Motor neuron (in vitro differentiated cells): ENCODE measurements at regions not wholly inside any gene's neighbourhood (a gene's known extent, or its start where the extent isn't known, plus 50 kb on each side); places are given as distances from the start of the nearest gene placed in this dataset.

ENCODE experiments used
- ATAC-seq, 8 experiments: fragments of 200-7000 bp; cut with Tn5 transposase; replicated peaks in 6 of 8; 2 replicates each; pipeline ENCODE4 v1.8.0; 2021; ENCODE audit warnings: mild to moderate bottlenecking in 8 of 8, moderate library complexity in 8 of 8
- H3K27ac ChIP-seq, 2 donors: fragments of 250-450 bp; sonication (Bioruptor Pico); 2 replicates each; pipeline ENCODE4 v1.9.0; 2021; ENCODE audit warnings: antibody characterized with exemption in 2 of 2, mild to moderate bottlenecking in 2 of 2, moderate library complexity in 1 of 2
- H3K4me1 ChIP-seq, 2 donors: fragments of 250-450 bp; sonication (Bioruptor Pico); replicated peaks in 1 of 2; 2 replicates each; pipeline ENCODE4 v1.6.1; 2021; ENCODE audit warnings: antibody characterized with exemption in 2 of 2, mild to moderate bottlenecking in 2 of 2, moderate library complexity in 1 of 2
- H3K4me3 ChIP-seq, 5 donors: fragments of 250-450 bp; sonication (Bioruptor Pico); 2 replicates each; pipeline ENCODE4 v1.9.0; 2021; ENCODE audit warnings: antibody characterized with exemption in 5 of 5, mild to moderate bottlenecking in 5 of 5, moderate library complexity in 4 of 5
- WGBS, 10 experiments: fragments of 450-650 bp; shearing (Covaris generic); methylation state at CpG; one replicate each; pipeline ENCODE4 v1.0.0; 2022; 5-methylcytosine and 5-hydroxymethylcytosine counted together
- in situ Hi-C, 9 experiments: fragments of 400-800 bp; cut with MboI; loops; one replicate each; pipeline ENCODE4 v1.15.0; 2021; ENCODE audit warnings: low sequenced_read_pairs in 9 of 9, low pct_unique_long_range_greater_than_20kb in 2 of 9; ENCODE audit not compliant: unreplicated experiment in 9 of 9

GRCh38 chr15:68482246-68482645, 50.3 kb upstream of the ITGA11 start:
- Histone ChIP-seq H3K27ac (no peak overlapping the region), H3K4me3 (no peak overlapping the region), H3K4me1 (peaks cover 0 to 15% of the 10 kb centered on the region in 2 donors)
- in situ Hi-C loops = no loop called here
- 16 to 87% (median 63%) methylated on average over 1 to 4 of the region's 4 CpGs; no CpG with 5 or more reads in 2 of the 10 experiments for WGBS, 10 experiments
- ATAC-seq = no peak

GRCh38 chr15:68483165-68483564, 51.2 kb upstream of the ITGA11 start:
- in situ Hi-C loops = no loop called here
- WGBS, 10 experiments = 0 to 100% (median 68%) methylated on average over 2 to 3 of the region's 3 CpGs; no CpG with 5 or more reads in 3 of the 10 experiments
- no peak for ATAC-seq
- Histone ChIP-seq H3K4me1 (peaks cover 0 to 16% of the 10 kb centered on the region in 2 donors), H3K4me3 (no peak overlapping the region), H3K27ac (no peak overlapping the region)

GRCh38 chr15:68484220-68484619, 52.3 kb upstream of the ITGA11 start:
- in situ Hi-C loops = no loop called here
- no peak for ATAC-seq
- H3K27ac ChIP-seq = no peak overlapping the region
- H3K4me1 ChIP-seq = peaks cover 0 to 16% of the 10 kb centered on the region in 2 donors
- no peak overlapping the region for H3K4me3 ChIP-seq

- in situ Hi-C loops = no loop called here
- ATAC-seq = peak in 6 of 8 experiments; percentile 21 to 57 (median 34)
- H3K27ac ChIP-seq = no peak overlapping the region
- WGBS, 10 experiments = 0 to 100% (median 65%) methylated on average over 1 to 7 of the region's 14 CpGs; no CpG with 5 or more reads in 2 of the 10 experiments
- H3K4me1 ChIP-seq = peaks cover 0 to 16% of the 10 kb centered on the region in 2 donors
- H3K4me3 ChIP-seq = no peak overlapping the region
These were observed 52.9 kb upstream of the ITGA11 start for GRCh38 chr15:68484696-68485400.

GRCh38 chr15:68485721-68486360, 53.9 kb upstream of the ITGA11 start:
- no peak overlapping the region for H3K27ac ChIP-seq
- in situ Hi-C loops = no loop called here
- no peak overlapping the region for H3K4me3 ChIP-seq
- 0 to 100% (median 83%) methylated on average over 1 to 5 of the region's 6 CpGs; no CpG with 5 or more reads in 4 of the 10 experiments for WGBS, 10 experiments
- H3K4me1 ChIP-seq = peaks cover 0 to 16% of the 10 kb centered on the region in 2 donors
- ATAC-seq = no peak

GRCh38 chr15:68487087-68487843, 55.3 kb upstream of the ITGA11 start:
- Histone ChIP-seq H3K4me3 (no peak overlapping the region), H3K27ac (no peak overlapping the region), H3K4me1 (peaks cover 0 to 16% of the 10 kb centered on the region in 2 donors)
- 0 to 100% (median 35%) methylated on average over 1 to 5 of the region's 5 CpGs; no CpG with 5 or more reads in 4 of the 10 experiments for WGBS, 10 experiments
- in situ Hi-C loops = no loop called here
- ATAC-seq = peak in 7 of 8 experiments; percentile 19 to 83 (median 72)

- ATAC-seq = no peak
- in situ Hi-C loops = no loop called here
- no peak overlapping the region for H3K4me3 ChIP-seq
- WGBS, 10 experiments = 40 to 83% (median 72%) methylated on average over 1 to 5 of the region's 5 CpGs; no CpG with 5 or more reads in 4 of the 10 experiments
- H3K27ac ChIP-seq = no peak overlapping the region
- H3K4me1 ChIP-seq = peaks cover 0 to 16% of the 10 kb centered on the region in 2 donors
These were observed 56.3 kb upstream of the ITGA11 start for GRCh38 chr15:68488290-68488689.

- WGBS, 10 experiments = 78 to 100% (median 85%) methylated on average over 1 to 5 of the region's 5 CpGs; no CpG with 5 or more reads in 3 of the 10 experiments
These were observed 57.0 kb upstream of the ITGA11 start for GRCh38 chr15:68488966-68489365.

GRCh38 chr15:68489421-68489820, 57.5 kb upstream of the ITGA11 start:
- Histone ChIP-seq H3K27ac (no peak overlapping the region), H3K4me3 (no peak overlapping the region), H3K4me1 (peaks cover 0 to 16% of the 10 kb centered on the region in 2 donors)
- in situ Hi-C loops = no loop called here
- WGBS, 10 experiments = 13 to 96% (median 40%) methylated on average over 1 to 3 of the region's 3 CpGs; no CpG with 5 or more reads in 3 of the 10 experiments
- ATAC-seq = no peak

More at GRCh38 chr15:68488966-68489365, 57.0 kb upstream of the ITGA11 start:
- in situ Hi-C loops = no loop called here
- H3K27ac ChIP-seq = no peak overlapping the region
- ATAC-seq = no peak
- peaks cover 0 to 16% of the 10 kb centered on the region in 2 donors for H3K4me1 ChIP-seq
- no peak overlapping the region for H3K4me3 ChIP-seq

GRCh38 chr15:68491415-68492106, 59.6 kb upstream of the ITGA11 start:
- in situ Hi-C loops = no loop called here
- ATAC-seq = no peak
- no peak overlapping the region for H3K27ac ChIP-seq
- 40 to 100% (median 81%) methylated on average over 1 to 5 of the region's 5 CpGs; no CpG with 5 or more reads in 2 of the 10 experiments for WGBS, 10 experiments
- H3K4me1 ChIP-seq = peaks cover 0 to 4% of the 10 kb centered on the region in 2 donors
- H3K4me3 ChIP-seq = no peak overlapping the region

- Histone ChIP-seq H3K4me1 (no peaks in the 10 kb centered on the region), H3K4me3 (no peak overlapping the region), H3K27ac (no peak overlapping the region)
- in situ Hi-C loops = no loop called here
- ATAC-seq = peak in 1 of 8 experiments; percentile 29
- 28 to 82% (median 62%) methylated on average over 2 to 3 of the region's 4 CpGs; no CpG with 5 or more reads in 5 of the 10 experiments for WGBS, 10 experiments
These were observed 60.9 kb upstream of the ITGA11 start for GRCh38 chr15:68492855-68493254.

- Histone ChIP-seq H3K27ac (no peak overlapping the region), H3K4me1 (no peaks in the 10 kb centered on the region), H3K4me3 (no peak overlapping the region)
- 61 to 100% (median 88%) methylated on average over 2 to 3 of the region's 3 CpGs; no CpG with 5 or more reads in 5 of the 10 experiments for WGBS, 10 experiments
- no peak for ATAC-seq
- in situ Hi-C loops = no loop called here
These were observed 61.7 kb upstream of the ITGA11 start for GRCh38 chr15:68493629-68494028.
